Astrocyte of the cerebellum (primary cell): ENCODE measurements at regions not wholly inside any gene's neighbourhood (a gene's known extent, or its start where the extent isn't known, plus 50 kb on each side); places are given as distances from the start of the nearest gene placed in this dataset.

Source experiments
- DNase-seq: peaks from one replicate; pipeline ENCODE4 v3.0.0-alpha.2; 2011; ENCODE audit warnings: low read depth
- H3K4me3 ChIP-seq: 2 replicates; pipeline ENCODE4 v1.5.1; 2011; ENCODE audit warnings: mild to moderate bottlenecking, low read depth, low read length, moderate library complexity
- in situ Hi-C: cut with HindIII; loops from 2 replicates; pipeline ENCODE4 v1.10.0; 2017; ENCODE audit warnings: low sequenced_read_pairs
- TF ChIP-seq, protein P1 (sequence below): IDR thresholded peaks from 2 replicates; pipeline ENCODE4 v1.5.1; 2012; ENCODE audit warnings: low read length, low read depth, moderate library complexity, mild to moderate bottlenecking; ENCODE audit errors: missing control alignments

- H3K4me3 ChIP-seq, result no peak overlapping the region
- in situ Hi-C loops, result no loop called here
- DNase-seq, result no peak
- TF ChIP-seq, protein P1, sequence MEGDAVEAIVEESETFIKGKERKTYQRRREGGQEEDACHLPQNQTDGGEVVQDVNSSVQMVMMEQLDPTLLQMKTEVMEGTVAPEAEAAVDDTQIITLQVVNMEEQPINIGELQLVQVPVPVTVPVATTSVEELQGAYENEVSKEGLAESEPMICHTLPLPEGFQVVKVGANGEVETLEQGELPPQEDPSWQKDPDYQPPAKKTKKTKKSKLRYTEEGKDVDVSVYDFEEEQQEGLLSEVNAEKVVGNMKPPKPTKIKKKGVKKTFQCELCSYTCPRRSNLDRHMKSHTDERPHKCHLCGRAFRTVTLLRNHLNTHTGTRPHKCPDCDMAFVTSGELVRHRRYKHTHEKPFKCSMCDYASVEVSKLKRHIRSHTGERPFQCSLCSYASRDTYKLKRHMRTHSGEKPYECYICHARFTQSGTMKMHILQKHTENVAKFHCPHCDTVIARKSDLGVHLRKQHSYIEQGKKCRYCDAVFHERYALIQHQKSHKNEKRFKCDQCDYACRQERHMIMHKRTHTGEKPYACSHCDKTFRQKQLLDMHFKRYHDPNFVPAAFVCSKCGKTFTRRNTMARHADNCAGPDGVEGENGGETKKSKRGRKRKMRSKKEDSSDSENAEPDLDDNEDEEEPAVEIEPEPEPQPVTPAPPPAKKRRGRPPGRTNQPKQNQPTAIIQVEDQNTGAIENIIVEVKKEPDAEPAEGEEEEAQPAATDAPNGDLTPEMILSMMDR, result no peak
These were observed 496.9 kb upstream of the CELF2 start for GRCh38 chr10:10520491-10521385.

DNA sequence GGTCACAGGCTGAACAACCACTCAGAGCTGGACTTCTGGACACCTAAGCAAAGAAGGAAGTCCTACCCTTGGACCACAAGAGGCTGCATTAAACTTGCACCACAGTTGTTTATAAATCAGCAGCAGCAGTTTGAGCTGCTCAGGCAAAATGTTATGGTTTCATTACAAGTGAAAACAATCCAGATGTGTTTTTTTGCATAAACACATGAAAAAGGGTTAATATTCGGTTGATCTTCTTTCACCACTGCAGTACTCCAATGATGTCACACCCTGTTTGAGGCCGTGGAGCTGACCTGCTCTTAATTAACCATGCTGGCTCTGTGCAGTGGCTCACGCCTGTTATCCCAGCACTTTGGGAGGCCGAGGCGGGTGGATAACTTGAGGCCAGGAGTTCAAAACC, 490.8 kb upstream of the CELF2 start:
- in situ Hi-C loops, result no loop called here
- TF ChIP-seq, protein P1, result no peak
- H3K4me3 ChIP-seq, result no peak overlapping the region
- DNase-seq, result no peak

GRCh38 chr10:10527861-10528562, 489.7 kb upstream of the CELF2 start:
- H3K4me3 ChIP-seq, result no peak overlapping the region
- TF ChIP-seq, protein P1, result no peak
- DNase-seq, result no peak
- in situ Hi-C loops, result no loop called here

DNA sequence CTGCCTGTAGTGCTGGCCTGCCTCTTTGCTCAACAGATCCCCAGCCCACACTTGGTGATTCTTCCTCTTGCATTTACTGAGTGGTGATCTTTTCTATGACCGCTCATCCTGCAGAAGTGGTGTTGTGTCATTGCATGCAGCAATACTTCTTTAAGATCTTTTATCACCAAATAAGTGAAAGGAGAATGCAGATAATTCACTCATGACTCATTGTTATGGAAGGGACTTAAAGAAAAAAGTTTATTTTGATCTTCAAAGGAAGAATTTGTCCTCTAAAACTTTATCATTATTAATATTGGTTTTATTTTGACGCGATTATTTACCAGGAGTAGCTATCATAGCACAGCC, 489.1 kb upstream of the CELF2 start:
- no peak for DNase-seq
- H3K4me3 ChIP-seq, result no peak overlapping the region
- in situ Hi-C loops, result no loop called here
- TF ChIP-seq, protein P1, result no peak

- H3K4me3 ChIP-seq, result no peak overlapping the region
- no peak for DNase-seq
- TF ChIP-seq, protein P1, result no peak
- in situ Hi-C loops, result no loop called here
These were observed 487.4 kb upstream of the CELF2 start for GRCh38 chr10:10530313-10530712.

- in situ Hi-C loops, result no loop called here
- no peak overlapping the region for H3K4me3 ChIP-seq
- no peak for DNase-seq
These were observed 485.4 kb upstream of the CELF2 start for GRCh38 chr10:10532236-10532635.

More at GRCh38 chr10:10532236-10532635, 485.4 kb upstream of the CELF2 start:
- TF ChIP-seq, protein P1, result no peak
